HG03571 (cell line): ENCODE measurements at regions not wholly inside any gene's neighbourhood (a gene's known extent, or its start where the extent isn't known, plus 50 kb on each side); places are given as distances from the start of the nearest gene placed in this dataset.
"Not testable (repeated sequence)": the region's sequence is repeated elsewhere in the genome, so short reads cannot be mapped to it uniquely, and the experiment has no call there.

Experiments
- ATAC-seq: cut with Tn5 transposase; IDR thresholded peaks from one replicate; pipeline ENCODE4 v1.9.1; 2021; ENCODE audit not compliant: unreplicated experiment

DNA sequence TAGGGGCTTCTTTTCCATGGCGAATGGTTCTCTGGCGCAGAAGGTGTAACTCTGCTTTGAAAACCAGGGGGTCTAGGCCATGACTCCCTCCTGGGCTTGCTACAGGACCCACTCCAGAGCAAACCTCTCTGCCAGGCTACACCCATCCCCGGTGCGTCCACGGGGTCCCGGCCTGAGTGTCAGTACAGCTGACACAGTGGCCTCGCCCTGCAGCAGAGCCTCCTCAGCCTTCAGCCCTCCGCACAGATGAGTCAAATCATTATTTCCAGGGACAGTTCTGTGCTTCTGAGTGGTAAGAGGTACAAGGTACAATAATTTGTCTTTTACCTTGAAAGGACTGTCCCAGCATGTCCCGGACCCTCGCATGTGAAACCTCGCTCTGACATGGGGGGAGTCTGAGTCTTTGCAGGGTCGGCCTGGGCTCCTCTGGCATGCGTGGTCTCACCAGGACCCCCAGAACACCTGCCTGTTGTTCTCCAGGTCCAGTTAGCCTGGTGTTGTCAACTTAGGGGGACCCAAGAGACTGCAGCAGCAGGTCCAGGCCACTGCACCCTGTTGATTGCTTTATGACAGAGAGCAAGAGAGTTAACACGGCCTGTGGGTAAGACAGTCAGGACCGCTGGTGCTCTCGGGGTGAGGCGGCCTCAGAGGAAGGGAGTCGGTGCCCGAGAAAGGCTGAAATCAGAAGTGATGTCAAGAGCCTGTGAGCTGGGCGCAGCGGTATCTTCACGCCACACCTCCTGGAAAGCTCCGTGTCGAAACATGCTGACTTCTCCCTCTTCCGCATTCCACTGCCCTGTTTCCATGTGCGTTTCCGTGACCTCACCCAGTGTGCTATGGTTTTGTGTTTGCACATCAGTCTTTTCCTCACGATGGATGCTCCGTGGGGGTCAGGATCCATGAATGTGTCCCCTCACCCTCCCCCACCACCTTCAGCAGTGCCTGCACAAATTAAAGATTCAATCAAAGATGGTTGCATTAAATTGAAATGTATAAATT lies 340.1 kb downstream of the EIPR1 start:
- no peak for ATAC-seq

DNA sequence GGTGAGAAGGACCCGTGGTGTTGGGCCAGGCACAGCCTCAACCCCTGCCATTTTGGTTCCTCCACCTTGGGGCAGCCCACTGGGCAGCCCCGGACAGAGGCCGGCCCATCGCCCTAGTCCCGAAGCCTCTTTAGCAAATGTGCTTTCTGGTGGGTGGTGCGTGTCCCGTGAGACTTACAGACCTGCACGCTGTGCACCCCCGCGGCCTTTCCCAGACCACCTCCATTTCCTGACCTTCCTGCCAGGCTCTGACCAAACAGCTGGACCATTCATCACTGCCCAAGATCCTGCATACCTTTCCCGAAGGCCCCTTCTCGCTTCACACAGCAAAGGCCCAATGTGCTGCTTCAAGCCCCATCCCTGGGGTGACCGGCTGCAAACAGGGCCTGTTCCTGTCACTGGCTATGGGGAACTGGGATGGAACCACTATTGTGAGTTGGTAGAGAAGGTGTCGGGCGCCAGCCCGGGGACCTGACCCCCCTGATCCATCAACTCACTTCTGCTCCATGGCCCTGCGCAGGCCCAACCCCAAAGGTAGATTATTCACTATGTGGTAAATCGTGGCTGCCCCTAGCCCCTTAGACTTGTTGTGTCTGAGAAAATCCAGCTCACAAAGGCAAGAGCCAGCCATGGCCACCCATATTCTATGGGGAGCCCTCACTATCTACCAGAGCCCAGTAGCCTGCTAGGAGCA lies 341.0 kb downstream of the EIPR1 start:
- ATAC-seq, result no peak

- ATAC-seq, result no peak
These were observed 342.1 kb downstream of the EIPR1 start for GRCh38 chr2:3035385-3036050.

GRCh38 chr2:3034856-3035255 lies 342.8 kb downstream of the EIPR1 start:
- no peak for ATAC-seq

DNA sequence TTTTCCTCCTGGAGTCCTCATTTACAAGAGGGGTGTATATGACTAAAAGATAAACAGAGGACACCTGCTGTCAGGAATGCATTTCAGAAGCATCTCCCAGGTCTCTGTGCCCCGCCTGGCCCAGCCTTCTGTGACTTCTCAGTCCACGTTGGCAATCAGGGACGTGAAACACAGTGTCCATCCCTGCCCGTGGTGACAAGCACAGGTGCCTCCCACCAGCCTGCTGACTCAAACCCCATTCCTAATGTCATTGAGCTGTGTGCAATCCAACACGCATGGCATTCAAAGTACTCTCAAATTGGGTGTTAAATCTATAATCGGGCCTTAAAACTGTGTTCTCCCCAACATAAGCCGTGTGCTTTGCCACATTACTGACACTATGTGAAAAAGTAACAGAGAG lies 343.2 kb downstream of the EIPR1 start:
- no peak for ATAC-seq

DNA sequence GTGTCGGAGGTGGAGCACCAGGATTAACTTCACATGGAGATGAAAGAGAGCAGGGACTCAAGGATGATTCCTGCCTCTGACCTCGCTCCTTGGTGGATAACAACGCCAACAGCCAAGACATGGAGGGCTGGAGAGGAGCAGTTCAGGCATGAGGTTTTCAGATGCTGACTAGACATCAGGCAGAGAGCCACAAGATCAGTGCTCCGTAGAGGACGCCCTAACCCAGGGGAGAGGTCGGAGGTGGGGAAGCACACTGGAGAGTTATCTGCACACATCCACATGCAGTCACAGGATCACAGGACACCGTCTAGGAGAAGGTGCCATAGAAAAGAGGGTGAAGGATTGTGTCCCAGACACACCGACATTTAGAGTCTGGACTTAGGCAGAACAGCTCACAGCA lies 344.3 kb downstream of the EIPR1 start:
- no peak for ATAC-seq

GRCh38 chr2:3030791-3031190 lies 346.8 kb downstream of the EIPR1 start:
- not testable (repeated sequence) for ATAC-seq

DNA sequence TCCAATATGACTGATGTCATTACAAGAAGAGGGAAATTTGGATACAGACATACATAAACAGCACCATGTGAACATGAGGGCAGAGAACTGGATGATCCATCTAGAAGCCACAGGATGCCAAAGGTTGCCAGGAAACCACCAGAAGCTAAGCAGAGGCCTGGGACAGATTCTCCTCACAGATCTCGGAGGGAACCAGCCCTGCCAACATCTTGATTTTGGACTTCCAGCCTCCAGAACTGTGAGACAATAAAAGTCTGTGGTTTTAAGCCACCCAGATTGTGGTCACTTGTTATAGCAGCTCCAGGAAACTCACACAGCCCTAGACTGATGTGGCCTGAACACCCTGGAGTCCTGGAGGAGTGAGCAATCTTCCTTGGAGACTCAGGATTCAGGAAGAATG lies 351.6 kb downstream of the EIPR1 start:
- ATAC-seq, result no peak

- ATAC-seq, result no peak
These were observed 352.4 kb downstream of the EIPR1 start for GRCh38 chr2:3025261-3025660.

DNA sequence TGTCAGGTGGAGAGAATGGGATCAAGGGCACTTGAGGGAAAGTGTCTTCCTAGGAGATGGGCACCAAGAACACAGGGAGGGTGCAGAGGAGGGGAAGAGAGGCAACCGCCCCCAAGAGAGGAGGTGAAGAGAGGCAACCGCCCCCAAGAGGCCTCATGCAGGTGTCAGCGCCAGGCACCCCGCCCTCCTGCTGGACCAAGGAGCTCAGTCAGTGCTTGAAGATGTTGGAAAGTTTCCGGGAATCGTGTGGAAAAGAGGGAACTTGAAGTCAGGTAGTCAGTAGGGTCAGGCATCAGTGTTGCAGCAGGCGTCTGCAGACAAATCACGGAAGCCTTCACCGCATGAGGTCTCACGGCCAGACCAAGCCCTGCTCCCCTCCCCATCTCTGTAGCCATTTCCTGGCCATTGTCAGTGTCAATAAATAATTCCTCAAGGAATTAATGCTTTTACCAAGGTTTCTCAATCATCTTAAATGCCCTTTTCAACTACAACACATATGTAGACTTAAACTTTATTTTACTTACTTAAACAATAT lies 353.1 kb downstream of the EIPR1 start:
- no peak for ATAC-seq

GRCh38 chr2:3023531-3023930 lies 354.1 kb downstream of the EIPR1 start:
- no peak for ATAC-seq

GRCh38 chr2:3022841-3023372 lies 354.7 kb downstream of the EIPR1 start:
- ATAC-seq, result no peak

- ATAC-seq, result no peak
These were observed 355.9 kb downstream of the EIPR1 start for GRCh38 chr2:3021720-3022119.

DNA sequence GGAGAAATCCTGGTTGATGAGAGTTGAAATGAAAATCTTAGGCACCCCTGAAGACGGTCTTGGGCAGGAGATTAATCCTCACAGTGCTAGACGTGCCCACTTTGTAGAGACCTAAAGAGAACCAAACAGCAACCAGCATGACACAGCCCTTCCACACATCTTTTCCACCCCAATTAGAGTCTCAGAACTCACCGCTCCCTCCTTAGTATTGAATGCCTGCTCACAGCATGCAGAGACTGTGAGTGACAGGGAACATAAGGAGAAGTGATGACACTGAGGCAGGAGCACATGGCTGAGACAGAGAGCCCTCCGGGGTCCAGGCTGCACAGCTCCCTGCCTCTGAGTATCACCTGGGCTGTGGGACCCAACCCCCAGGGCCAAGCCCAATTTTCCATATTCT lies 367.6 kb downstream of the EIPR1 start:
- no peak for ATAC-seq

DNA sequence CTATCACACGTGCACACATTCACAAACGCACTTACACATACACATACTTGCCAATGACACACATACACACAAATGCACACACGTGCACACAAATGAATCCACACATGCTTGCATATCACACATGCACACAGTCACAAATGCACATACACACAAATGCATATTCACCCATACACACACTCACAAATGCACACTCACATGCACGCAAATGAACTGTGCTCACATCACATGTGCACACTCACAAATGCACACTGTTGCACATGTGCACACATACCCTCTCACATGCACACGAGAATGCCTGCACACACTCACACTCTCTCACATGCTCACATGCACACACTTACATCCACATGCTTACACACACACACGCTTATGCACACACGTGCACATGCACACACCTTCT lies 368.1 kb downstream of the EIPR1 start:
- no peak for ATAC-seq

GRCh38 chr2:3009005-3009404 lies 368.6 kb downstream of the EIPR1 start:
- no peak for ATAC-seq

GRCh38 chr2:3008561-3008960 lies 369.1 kb downstream of the EIPR1 start:
- no peak for ATAC-seq

GRCh38 chr2:3007135-3007534 lies 370.5 kb downstream of the EIPR1 start:
- no peak for ATAC-seq

- ATAC-seq, result no peak
These were observed 371.6 kb downstream of the EIPR1 start for GRCh38 chr2:3005859-3006501.
